ENCODE measurements at regions not wholly inside any gene's neighbourhood (a gene's known extent, or its start where the extent isn't known, plus 50 kb on each side); places are given as distances from the start of the nearest gene placed in this dataset.
"Not testable (repeated sequence)": the region's sequence is repeated elsewhere in the genome, so short reads cannot be mapped to it uniquely, and the experiment has no call there.

- no peak for ATAC-seq (replicated peaks in 6 of 8)
- no peak overlapping the region for H3K4me3 ChIP-seq
- no peak overlapping the region for H3K27ac ChIP-seq
- no peaks in the 10 kb centered on the region for H3K4me1 ChIP-seq (replicated peaks in 1 of 2)
- in situ Hi-C loops (cut with MboI; ENCODE audit: low pct_unique_long_range_greater_than_20kb in 2 of 9, low sequenced_read_pairs in 9 of 9, unreplicated experiment in 9 of 9), result no loop called here
Observed at GRCh38 chr5:85538362-85538761, 1079.4 kb upstream of the COX7C start.

- in situ Hi-C loops (cut with MboI; ENCODE audit: low pct_unique_long_range_greater_than_20kb in 2 of 9, low sequenced_read_pairs in 9 of 9, unreplicated experiment in 9 of 9), result no loop called here
- WGBS, 10 experiments, result 0 to 50% (median 11%) methylated on average over 2 of the region's 2 CpGs; no CpG with 5 or more reads in 2 of the 10 experiments
Observed at GRCh38 chr5:85545129-85545528, 1072.6 kb upstream of the COX7C start.

GRCh38 chr5:85549229-85549628 is 1068.5 kb upstream of the COX7C start:
- ATAC-seq (replicated peaks in 6 of 8), result no peak
- no peaks in the 10 kb centered on the region for H3K4me1 ChIP-seq (replicated peaks in 1 of 2)
- in situ Hi-C loops (cut with MboI; ENCODE audit: low pct_unique_long_range_greater_than_20kb in 2 of 9, low sequenced_read_pairs in 9 of 9, unreplicated experiment in 9 of 9), result no loop called here
- WGBS, 10 experiments, result 12 to 100% (median 90%) methylated on average over 2 to 10 of the region's 10 CpGs
- H3K27ac ChIP-seq, result no peak overlapping the region
- H3K4me3 ChIP-seq, result no peak overlapping the region

More at GRCh38 chr5:85545129-85545528, 1072.6 kb upstream of the COX7C start:
- H3K4me3 ChIP-seq, result no peak overlapping the region
- H3K27ac ChIP-seq, result no peak overlapping the region
- no peak for ATAC-seq (replicated peaks in 6 of 8)
- H3K4me1 ChIP-seq (replicated peaks in 1 of 2), result no peaks in the 10 kb centered on the region

- H3K4me1 ChIP-seq (replicated peaks in 1 of 2), result no peaks in the 10 kb centered on the region
- H3K4me3 ChIP-seq, result no peak overlapping the region
- H3K27ac ChIP-seq, result no peak overlapping the region
- ATAC-seq (replicated peaks in 6 of 8), result no peak
- in situ Hi-C loops (cut with MboI; ENCODE audit: low pct_unique_long_range_greater_than_20kb in 2 of 9, low sequenced_read_pairs in 9 of 9, unreplicated experiment in 9 of 9), result no loop called here
- WGBS, 10 experiments, result 21 to 95% (median 83%) methylated on average over 2 to 18 of the region's 24 CpGs; no CpG with 5 or more reads in 1 of the 10 experiments
Observed at GRCh38 chr5:85549836-85550599, 1067.7 kb upstream of the COX7C start.

- in situ Hi-C loops (cut with MboI; ENCODE audit: low pct_unique_long_range_greater_than_20kb in 2 of 9, low sequenced_read_pairs in 9 of 9, unreplicated experiment in 9 of 9), result no loop called here
- 70 to 100% methylated on average over 2 to 3 of the region's 3 CpGs; no CpG with 5 or more reads in 8 of the 10 experiments for WGBS, 10 experiments
- ATAC-seq (replicated peaks in 6 of 8), result no peak
Observed at GRCh38 chr5:85556464-85556863, 1061.3 kb upstream of the COX7C start.

GRCh38 chr5:85576666-85577065 is 1041.1 kb upstream of the COX7C start:
- no peak for ATAC-seq (replicated peaks in 6 of 8)
- Histone ChIP-seq H3K27ac (no peak overlapping the region), H3K4me3 (no peak overlapping the region), H3K4me1 (replicated peaks in 1 of 2) (no peaks in the 10 kb centered on the region)
- 0 to 90% (median 72%) methylated on average over 1 of the region's 1 CpG; no CpG with 5 or more reads in 4 of the 10 experiments for WGBS, 10 experiments
- in situ Hi-C loops (cut with MboI; ENCODE audit: low pct_unique_long_range_greater_than_20kb in 2 of 9, low sequenced_read_pairs in 9 of 9, unreplicated experiment in 9 of 9), result no loop called here

More at GRCh38 chr5:85556464-85556863, 1061.3 kb upstream of the COX7C start:
- H3K4me3 ChIP-seq, result no peak overlapping the region
- no peak overlapping the region for H3K27ac ChIP-seq
- no peaks in the 10 kb centered on the region for H3K4me1 ChIP-seq (replicated peaks in 1 of 2)

GRCh38 chr5:85587806-85588205 is 1029.9 kb upstream of the COX7C start:
- 0 to 86% (median 41%) methylated on average over 1 to 5 of the region's 6 CpGs; no CpG with 5 or more reads in 2 of the 10 experiments for WGBS, 10 experiments
- not testable (repeated sequence) for ATAC-seq (replicated peaks in 6 of 8)

GRCh38 chr5:85588268-85588667 is 1029.5 kb upstream of the COX7C start:
- in situ Hi-C loops (cut with MboI; ENCODE audit: low pct_unique_long_range_greater_than_20kb in 2 of 9, low sequenced_read_pairs in 9 of 9, unreplicated experiment in 9 of 9); ATAC-seq (replicated peaks in 6 of 8); H3K4me1 ChIP-seq (replicated peaks in 1 of 2); H3K4me3 ChIP-seq; H3K27ac ChIP-seq: not testable (repeated sequence)
- WGBS, 10 experiments, result 0 to 100% (median 86%) methylated on average over 1 to 3 of the region's 3 CpGs; no CpG with 5 or more reads in 5 of the 10 experiments

More at GRCh38 chr5:85587806-85588205, 1029.9 kb upstream of the COX7C start:
- H3K4me1 ChIP-seq (replicated peaks in 1 of 2); H3K27ac ChIP-seq; H3K4me3 ChIP-seq; in situ Hi-C loops (cut with MboI; ENCODE audit: low pct_unique_long_range_greater_than_20kb in 2 of 9, low sequenced_read_pairs in 9 of 9, unreplicated experiment in 9 of 9): not testable (repeated sequence)

GRCh38 chr5:85590764-85591163 is 1027.0 kb upstream of the COX7C start:
- no peaks in the 10 kb centered on the region for H3K4me1 ChIP-seq (replicated peaks in 1 of 2)
- H3K4me3 ChIP-seq, result no peak overlapping the region
- in situ Hi-C loops (cut with MboI; ENCODE audit: low pct_unique_long_range_greater_than_20kb in 2 of 9, low sequenced_read_pairs in 9 of 9, unreplicated experiment in 9 of 9), result no loop called here
- 0 to 88% (median 73%) methylated on average over 1 to 2 of the region's 2 CpGs for WGBS, 10 experiments
- no peak for ATAC-seq (replicated peaks in 6 of 8)
- no peak overlapping the region for H3K27ac ChIP-seq

- no peak for ATAC-seq (replicated peaks in 6 of 8)
- Histone ChIP-seq H3K4me3 (no peak overlapping the region), H3K4me1 (replicated peaks in 1 of 2) (no peaks in the 10 kb centered on the region), H3K27ac (no peak overlapping the region)
- in situ Hi-C loops (cut with MboI; ENCODE audit: low pct_unique_long_range_greater_than_20kb in 2 of 9, low sequenced_read_pairs in 9 of 9, unreplicated experiment in 9 of 9), result no loop called here
- 0 to 100% (median 62%) methylated on average over 1 to 3 of the region's 3 CpGs for WGBS, 10 experiments
Observed at GRCh38 chr5:85591311-85591710, 1026.4 kb upstream of the COX7C start.

- 0 to 100% (median 88%) methylated on average over 1 of the region's 1 CpG for WGBS, 10 experiments
- in situ Hi-C loops (cut with MboI; ENCODE audit: low pct_unique_long_range_greater_than_20kb in 2 of 9, low sequenced_read_pairs in 9 of 9, unreplicated experiment in 9 of 9), result no loop called here
Observed at GRCh38 chr5:85602843-85603242, 1014.9 kb upstream of the COX7C start.

GRCh38 chr5:85604378-85604777 is 1013.4 kb upstream of the COX7C start:
- 0 to 100% (median 83%) methylated on average over 1 of the region's 1 CpG; no CpG with 5 or more reads in 5 of the 10 experiments for WGBS, 10 experiments
- Histone ChIP-seq H3K27ac (no peak overlapping the region), H3K4me1 (replicated peaks in 1 of 2) (no peaks in the 10 kb centered on the region), H3K4me3 (no peak overlapping the region)
- no peak for ATAC-seq (replicated peaks in 6 of 8)
- in situ Hi-C loops (cut with MboI; ENCODE audit: low pct_unique_long_range_greater_than_20kb in 2 of 9, low sequenced_read_pairs in 9 of 9, unreplicated experiment in 9 of 9), result no loop called here

More at GRCh38 chr5:85602843-85603242, 1014.9 kb upstream of the COX7C start:
- no peaks in the 10 kb centered on the region for H3K4me1 ChIP-seq (replicated peaks in 1 of 2)
- ATAC-seq (replicated peaks in 6 of 8), result no peak
- no peak overlapping the region for H3K27ac ChIP-seq
- H3K4me3 ChIP-seq, result no peak overlapping the region

- WGBS, 10 experiments, result 0 to 100% (median 81%) methylated on average over 1 to 4 of the region's 4 CpGs; no CpG with 5 or more reads in 3 of the 10 experiments
- H3K4me1 ChIP-seq (replicated peaks in 1 of 2), result no peaks in the 10 kb centered on the region
- no peak for ATAC-seq (replicated peaks in 6 of 8)
- H3K4me3 ChIP-seq, result no peak overlapping the region
- in situ Hi-C loops (cut with MboI; ENCODE audit: low pct_unique_long_range_greater_than_20kb in 2 of 9, low sequenced_read_pairs in 9 of 9, unreplicated experiment in 9 of 9), result no loop called here
- H3K27ac ChIP-seq, result no peak overlapping the region
Observed at GRCh38 chr5:85604786-85605185, 1013.0 kb upstream of the COX7C start.

- Histone ChIP-seq H3K4me3 (no peak overlapping the region), H3K4me1 (replicated peaks in 1 of 2) (no peaks in the 10 kb centered on the region), H3K27ac (no peak overlapping the region)
- in situ Hi-C loops (cut with MboI; ENCODE audit: low pct_unique_long_range_greater_than_20kb in 2 of 9, low sequenced_read_pairs in 9 of 9, unreplicated experiment in 9 of 9), result no loop called here
- ATAC-seq (replicated peaks in 6 of 8), result no peak
Observed at GRCh38 chr5:85605381-85605780, 1012.4 kb upstream of the COX7C start.
